Right lobe of liver (tissue), 4 donors: ENCODE measurements at regions not wholly inside any gene's neighbourhood (a gene's known extent, or its start where the extent isn't known, plus 50 kb on each side); places are given as distances from the start of the nearest gene placed in this dataset.

Experiments
- CTCF ChIP-seq, 4 donors: fragments of 200-600 bp in 3 of 4; fragments of 450-650 bp in 1 of 4; IDR thresholded peaks; one replicate each; pipeline versions ENCODE4 v1.5.1 to v1.8.0; 2016 to 2022; ENCODE audit warnings: antibody characterized with exemption in 4 of 4, mild to moderate bottlenecking in 2 of 4
- POLR2A ChIP-seq: fragments of 450-650 bp; IDR thresholded peaks from one replicate; pipeline ENCODE4 v1.6.1; 2017; ENCODE audit warnings: antibody characterized with exemption, mild to moderate bottlenecking
- donor health status: DM: no; HTN: no; CAD: no.
- donor health status: DM: no; HTN: no; CAD: no.
- donor health status: DM: no; HTN: yes; CAD: no.

- TF ChIP-seq CTCF (IDR thresholded peaks at IDR 0.05): no peak
- TF ChIP-seq POLR2A: no peak
Measured at GRCh38 chr2:139165601-139166000, 385.4 kb upstream of the NXPH2 start.
